GM04503 (cell line): ENCODE measurements at regions not wholly inside any gene's neighbourhood (a gene's known extent, or its start where the extent isn't known, plus 50 kb on each side); places are given as distances from the start of the nearest gene placed in this dataset.
"Not testable (repeated sequence)": the region's sequence is repeated elsewhere in the genome, so short reads cannot be mapped to it uniquely, and the experiment has no call there.

Source experiments
- DNase-seq: peaks from one replicate; pipeline ENCODE4 v3.0.0-alpha.2; 2012; ENCODE audit warnings: low read depth

DNA sequence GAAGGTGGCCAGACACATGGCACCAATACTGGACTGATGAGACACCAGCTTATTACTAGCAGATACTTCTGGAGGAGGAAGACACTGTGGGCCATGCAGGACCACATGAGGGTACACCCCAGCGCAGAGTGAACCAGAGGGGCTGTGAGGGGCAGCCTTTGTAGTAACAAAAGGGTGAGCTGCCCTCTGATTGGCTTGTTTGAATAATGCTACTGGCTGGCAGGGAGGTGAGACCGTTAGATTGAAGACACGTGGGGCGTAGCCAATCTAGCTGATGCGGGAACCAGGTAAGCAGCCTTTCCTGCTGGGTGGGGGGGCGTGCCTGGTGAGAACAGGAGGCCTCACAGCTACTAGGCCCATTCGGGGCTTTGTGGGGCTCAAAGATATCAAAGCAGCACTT, 102.8 kb upstream of the SEC14L1 start:
- no peak for DNase-seq

- DNase-seq = no peak
These were observed 101.7 kb upstream of the SEC14L1 start for GRCh38 chr17:77038884-77039555.

DNA sequence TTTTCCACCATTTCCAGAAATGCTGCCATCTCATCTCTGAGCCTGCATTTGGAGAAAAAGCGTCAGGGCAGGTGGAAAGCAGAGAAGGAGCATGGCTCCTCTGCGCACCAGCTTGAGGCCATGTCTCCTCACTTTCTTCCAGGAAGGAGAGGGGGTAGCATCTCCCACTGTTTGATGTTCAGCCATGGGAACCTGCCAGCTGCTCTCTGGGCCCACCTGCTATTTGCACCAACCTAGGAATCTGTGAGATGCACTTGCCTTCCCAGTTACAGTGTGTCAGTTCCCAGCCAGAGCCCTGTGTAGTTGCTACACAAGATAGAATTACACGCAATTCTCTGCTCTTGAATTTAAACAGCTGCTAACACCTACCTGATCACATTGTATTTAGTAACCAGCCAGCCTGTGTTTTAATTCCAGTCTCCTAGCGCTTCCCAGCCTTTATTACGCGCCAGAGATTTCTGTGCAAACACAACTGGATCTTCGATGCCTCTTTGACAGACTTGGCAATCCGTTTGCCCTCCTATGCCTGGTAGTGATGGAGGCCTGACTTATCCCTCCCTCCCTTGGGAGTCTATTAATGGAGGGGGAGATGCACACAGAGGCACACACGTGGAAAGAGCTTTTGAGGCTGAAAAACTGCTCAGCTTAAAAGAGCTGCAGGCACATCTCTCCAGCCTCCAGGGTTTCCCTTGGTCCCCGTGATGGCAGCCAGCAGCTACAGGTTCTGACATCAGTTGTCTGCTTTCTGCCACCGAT, 98.1 kb upstream of the SEC14L1 start:
- no peak for DNase-seq

DNA sequence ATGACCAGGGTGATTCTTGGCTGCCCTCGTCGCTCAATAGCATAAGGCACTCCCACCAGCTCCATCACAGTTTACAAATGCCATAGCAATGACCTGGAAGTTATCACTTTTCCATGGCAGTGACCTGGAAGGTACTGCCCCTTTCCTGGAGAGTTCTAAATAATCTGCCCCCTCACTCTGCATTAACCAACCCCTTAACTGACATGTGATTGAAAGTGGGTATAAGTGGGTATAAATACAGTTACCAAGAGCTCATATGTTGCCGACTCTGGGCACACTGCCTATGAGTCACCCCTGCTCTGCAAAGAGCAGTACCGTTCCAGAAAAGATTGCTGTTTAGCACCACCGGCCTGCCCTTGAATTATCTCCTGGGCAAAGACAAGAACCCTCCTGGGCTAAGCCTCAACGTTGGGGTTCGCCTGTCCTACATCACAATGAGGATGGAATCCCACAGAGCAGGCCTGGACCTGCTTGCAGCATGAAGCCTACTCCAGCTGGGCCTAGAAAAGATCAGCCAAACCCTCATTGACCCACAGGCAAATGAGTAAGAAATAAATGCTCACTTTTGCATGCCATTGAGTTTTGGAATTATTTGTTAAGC, 95.2 kb upstream of the SEC14L1 start:
- peak; percentile 17 for DNase-seq

- DNase-seq = no peak
These were observed 91.3 kb upstream of the SEC14L1 start for GRCh38 chr17:77049440-77049839.

DNA sequence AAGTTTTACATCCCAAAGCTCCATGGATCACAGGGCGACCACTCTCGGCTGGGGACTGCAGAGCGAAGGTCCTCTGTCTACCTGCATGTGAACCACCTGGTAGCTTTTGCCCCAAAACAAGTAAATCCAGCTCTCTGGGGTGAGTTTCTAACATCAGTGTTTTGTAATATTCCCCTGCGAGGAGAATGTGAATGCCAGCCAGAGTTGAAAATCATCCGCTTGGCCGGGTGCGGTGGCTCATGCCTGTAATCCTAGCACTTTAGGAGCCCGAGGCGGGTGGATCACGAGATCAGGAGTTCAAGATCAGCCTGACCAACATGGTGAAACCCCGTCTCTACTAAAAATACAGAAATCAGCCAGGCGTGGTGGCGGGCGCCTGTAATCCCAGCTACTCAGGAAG, 89.9 kb upstream of the SEC14L1 start:
- not testable (repeated sequence) for DNase-seq

DNA sequence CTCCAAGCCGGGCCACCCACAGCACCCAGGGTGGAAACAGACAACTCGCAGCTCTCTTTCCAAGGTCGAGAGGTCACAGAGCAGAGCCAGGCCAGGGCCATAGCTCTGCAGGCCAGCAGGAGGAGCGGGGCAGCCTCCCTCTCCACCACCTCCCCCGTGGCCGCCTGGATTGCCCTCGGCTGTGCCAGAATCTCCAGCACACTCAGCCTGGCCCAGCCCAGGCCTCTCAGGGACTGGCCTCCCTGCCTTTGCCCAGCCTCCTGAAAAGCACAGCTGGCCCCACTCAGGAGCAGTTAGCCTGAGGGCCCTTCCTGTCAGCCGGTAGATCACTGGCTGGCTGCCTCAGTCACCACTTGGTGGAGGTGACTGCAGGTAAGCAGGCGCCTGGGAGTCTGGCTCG, 85.8 kb upstream of the SEC14L1 start:
- no peak for DNase-seq

DNA sequence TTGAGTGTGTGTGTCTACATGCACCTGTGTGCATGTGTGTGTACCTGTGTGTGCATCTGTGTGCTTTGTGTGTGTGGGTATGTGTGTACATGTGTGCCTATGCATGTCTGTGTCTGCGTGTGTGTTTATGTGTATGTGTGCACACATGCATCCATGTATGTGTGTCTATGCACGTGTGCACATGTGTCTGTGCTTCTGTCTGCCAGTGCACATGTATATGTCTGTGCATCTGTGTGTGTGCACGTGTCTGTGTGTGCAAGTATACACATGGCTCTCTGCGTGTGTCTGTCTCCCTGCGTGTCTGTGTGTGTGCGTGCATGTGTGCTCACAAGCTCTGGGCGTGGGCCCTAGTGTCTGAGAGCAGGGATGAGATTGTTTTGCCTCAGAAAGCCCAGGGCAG, 85.3 kb upstream of the SEC14L1 start:
- no peak for DNase-seq

GRCh38 chr17:77058016-77058415, 82.8 kb upstream of the SEC14L1 start:
- no peak for DNase-seq

DNA sequence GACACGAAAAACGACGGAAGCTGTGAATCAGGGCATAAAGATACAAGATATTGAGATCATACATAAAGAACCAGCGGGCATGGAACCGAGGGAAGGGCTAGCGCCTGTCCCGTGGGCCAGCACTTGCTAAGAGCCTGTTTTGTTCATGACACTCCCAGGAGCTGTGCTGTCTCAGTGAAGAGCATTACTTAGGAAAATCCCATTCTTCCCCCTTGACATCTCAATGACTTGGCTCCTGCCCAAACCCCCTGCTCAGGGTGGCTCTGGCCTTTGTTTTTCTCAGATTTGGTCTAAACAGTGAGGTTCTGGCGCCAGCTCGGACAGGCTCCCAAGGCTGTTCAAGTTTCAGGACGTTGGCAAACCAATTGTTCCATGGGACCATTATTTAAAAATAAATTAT, 79.1 kb upstream of the SEC14L1 start:
- no peak for DNase-seq

DNA sequence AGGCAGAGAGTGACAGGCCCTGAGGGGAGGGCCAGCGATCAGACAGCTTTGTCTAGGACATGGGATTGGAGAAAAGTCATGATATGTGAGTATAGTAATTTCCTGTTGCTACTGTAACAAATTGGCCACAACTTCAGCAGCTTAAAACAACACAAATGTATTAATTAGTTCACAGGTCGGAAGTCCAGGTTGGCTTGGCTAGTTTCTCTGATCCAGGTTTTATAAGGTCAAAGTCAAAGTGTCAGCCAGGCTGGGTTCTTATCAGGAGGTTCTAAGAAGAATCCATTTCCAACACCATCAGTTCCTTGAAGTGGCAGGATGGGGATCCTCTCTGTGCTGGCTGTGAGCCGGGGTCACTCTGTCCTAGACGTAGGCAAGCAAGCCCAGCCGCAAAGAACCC, 76.2 kb upstream of the SEC14L1 start:
- DNase-seq = no peak

DNA sequence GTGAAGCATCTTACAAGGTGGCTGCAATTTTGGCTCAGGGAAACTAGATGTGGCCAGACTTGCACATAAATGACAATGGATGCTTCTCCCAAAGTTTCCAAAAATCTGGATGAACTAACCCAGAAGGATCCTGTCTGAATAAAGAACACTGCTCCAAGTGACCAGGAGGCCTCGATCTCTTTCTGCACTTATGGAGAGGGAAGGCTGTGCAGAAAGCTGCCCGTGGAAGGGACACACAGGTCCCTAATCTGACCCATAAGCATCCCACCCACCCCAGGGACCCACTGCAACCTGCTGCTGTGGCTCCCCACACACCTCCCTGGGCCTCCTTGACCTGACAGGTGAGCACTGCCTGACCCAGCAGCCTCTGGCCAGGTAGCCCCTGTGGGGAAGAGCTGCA, 74.6 kb upstream of the SEC14L1 start:
- DNase-seq = no peak

DNA sequence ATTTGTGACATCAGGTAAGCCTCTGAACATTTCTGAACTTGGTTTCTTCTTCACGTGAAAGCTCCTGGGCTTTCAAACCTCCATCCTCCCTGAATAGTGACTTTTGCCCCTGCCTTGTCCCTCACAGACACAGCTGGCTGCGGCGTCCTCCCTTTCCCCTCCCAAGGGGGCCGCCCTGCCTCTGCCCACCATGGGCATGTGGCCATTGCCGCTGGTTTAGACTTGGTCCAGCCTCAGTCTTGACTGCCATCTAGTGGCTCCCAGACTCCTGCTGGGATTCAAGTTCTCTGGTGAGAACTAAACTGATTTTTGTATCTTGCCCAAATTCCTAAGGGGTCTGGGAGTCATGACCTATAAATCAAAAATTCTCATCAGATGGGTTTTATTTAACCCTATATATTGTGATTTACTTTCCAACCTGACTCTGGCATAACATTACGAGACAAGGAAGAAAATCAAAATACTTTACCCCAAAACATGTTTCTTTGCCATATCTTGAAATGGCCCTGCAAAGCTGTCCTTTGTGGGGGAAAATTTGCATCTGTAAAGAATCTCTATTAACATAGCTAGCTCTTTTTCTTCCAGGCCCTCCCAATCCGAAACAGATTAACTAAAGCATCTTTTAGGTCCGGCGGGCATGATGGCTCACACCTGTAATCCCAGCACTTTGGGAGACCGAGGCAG, 73.9 kb upstream of the SEC14L1 start:
- not testable (repeated sequence) for DNase-seq

DNA sequence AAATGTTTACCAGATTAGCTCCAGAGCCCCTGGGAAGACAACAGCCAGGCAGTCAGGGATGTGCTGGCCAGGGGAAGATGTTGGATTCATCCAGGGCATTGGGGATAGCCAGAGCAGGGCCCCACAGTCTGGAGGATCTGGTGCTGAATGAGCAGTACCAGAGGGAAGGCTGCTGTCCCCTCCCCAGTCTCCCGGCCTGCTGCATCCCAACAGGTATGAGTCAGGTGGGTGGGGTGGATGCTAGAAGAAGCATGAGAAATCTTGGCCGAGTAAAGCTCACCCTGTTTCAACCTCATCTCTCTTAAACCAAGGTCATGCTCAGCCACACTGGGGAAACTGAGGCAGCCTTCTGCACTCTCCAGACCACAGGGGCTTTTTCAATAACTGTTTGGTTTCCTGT, 71.9 kb upstream of the SEC14L1 start:
- no peak for DNase-seq

- no peak for DNase-seq
These were observed 69.9 kb upstream of the SEC14L1 start for GRCh38 chr17:77070888-77071279.

DNA sequence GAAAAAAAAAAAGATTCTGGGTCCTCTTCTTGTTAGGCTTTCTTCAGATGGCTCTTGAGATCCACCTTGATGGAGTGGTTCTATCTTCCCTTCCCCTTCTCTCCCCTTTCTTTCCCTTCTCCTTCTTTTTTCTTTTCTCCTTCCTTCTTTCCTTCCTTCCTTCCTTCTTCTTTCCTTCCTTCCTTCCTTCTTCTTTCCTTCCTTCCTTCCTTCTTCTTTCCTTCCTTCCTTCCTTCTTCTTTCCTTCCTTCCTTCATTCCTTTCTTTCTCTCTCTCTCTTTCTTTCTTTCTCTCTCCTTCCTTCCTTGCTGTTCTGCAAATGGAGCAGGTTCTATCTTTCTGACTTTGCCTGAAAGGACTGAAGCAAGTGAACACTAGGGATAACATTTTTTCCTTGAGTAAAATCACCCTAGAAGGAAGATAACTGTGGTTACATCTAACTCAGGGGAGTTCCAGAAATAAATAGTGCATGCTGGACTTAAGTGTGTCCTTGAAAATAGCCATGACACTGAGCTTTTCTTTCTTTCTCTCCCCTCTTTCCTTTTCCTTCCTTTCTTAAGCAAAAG, 68.8 kb upstream of the SEC14L1 start:
- DNase-seq = no peak

DNA sequence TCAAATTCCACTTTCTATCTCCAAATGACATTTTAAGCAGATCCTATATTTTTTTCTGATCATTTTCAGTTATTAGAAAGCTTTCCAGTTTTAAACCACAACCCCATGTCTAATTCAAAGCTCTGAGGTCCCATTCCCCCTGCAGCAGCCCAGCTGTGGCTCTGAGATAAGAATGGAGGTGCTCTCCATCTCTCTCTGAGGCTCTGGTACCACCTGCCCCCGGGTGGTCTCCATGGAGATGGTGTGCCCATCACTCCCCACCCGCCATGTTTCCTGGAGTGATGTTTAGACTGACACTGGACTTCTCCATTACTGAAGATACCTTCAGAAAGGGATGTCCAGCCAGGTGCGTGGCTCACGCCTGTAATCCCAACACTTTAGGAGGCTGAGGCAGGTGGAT, 68.1 kb upstream of the SEC14L1 start:
- no peak for DNase-seq

GRCh38 chr17:77074681-77075080, 66.1 kb upstream of the SEC14L1 start:
- no peak for DNase-seq

DNA sequence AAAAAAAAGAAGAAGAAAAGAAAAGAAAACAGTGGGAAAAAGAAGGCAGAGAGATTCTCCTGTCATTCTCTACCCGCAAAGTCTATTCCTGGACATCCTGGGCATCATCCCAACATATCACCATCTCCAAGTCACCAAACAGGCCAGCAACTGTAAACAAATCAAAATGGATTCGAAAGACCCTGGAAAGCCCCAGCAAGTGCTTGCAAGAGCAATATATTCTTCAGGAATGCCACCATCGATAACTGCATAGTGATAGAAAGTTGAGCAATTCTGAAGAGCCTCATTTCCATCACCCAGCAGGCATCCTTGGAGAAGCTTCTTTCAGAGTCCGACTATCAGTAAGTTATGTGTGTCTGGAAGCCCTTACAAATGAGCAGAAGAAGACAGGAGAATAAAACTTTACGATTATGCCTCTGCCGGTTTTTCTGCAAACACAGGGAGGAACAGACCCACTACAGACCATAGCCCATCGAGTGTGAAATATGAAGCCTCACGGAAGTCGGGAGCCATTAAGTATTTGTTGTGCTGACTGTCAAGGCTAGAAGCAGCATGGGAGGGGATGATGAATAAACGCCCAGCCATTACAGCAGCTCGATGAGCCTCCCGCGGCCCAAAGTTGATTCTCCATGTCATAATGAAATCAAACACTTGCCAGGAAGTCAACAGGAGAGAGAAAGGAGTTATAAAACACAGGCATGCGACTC, 64.5 kb upstream of the SEC14L1 start:
- DNase-seq = no peak

DNA sequence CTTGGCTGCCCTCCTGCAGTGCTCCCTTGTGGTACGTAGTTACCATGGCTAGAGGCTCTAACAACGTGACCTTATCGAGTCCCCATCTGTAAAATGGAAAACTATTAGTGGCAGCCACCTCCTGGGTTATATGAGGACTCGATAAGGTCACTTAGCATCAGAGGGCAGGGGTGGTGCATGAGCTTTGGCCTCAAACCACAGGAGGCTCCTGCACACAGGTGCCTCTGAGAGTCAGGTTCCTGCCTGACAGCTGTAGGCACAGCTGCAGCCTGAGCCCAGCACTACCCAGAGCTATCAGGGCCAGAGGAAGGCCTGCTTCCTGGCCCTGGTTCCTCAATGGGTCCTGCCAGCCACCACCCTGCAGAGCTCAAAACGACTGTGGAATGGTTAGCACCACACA, 57.2 kb upstream of the SEC14L1 start:
- DNase-seq = no peak

DNA sequence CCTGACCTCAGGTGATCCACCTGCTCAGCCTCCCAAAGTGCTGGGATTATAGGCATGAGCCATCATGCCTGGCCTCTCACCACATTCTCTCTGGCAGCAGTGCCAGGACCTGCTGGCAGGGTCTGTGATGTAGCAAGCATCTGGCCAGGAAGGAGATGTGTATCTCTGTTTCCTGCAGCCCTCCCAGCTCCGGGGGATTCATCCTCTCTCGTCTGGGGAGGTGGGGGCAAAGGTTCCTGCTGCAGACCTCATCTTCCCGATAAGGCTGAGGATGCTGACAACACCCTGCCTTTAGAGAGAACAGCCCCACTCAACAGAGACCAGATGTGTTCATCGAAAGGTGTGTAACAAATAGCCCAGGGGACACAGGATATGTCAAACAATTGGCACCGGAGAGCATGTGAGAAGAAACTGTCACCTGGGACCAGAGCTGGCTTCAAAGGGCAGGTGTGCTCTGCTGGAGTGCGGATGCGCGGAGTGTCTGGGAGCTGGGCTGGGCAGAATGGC, 54.8 kb upstream of the SEC14L1 start:
- no peak for DNase-seq
